HCT116 (cell line): ENCODE measurements at regions not wholly inside any gene's neighbourhood (a gene's known extent, or its start where the extent isn't known, plus 50 kb on each side); places are given as distances from the start of the nearest gene placed in this dataset.

Experiments
- ATAC-seq: fragments of 200-7000 bp; cut with Tn5 transposase; 2 replicates; pipeline ENCODE4 v1.9.1; 2020; ENCODE audit warnings: mild to moderate bottlenecking, moderate library complexity
- BruUV-seq: library from RNA; stranded (reverse); fragments of 400-500 nt; replicated peaks from 2 replicates; lab custom pipeline; 2021; lab: Mats Ljungman, UMichigan
- CTCF ChIA-PET: fragments of 300-600 bp; sonication (Branson Sonifier 250); formaldehyde crosslinking; loops from one replicate; lab custom pipeline; 2021; ENCODE audit warnings: antibody characterized with exemption; lab: Charles Lee
- POLR2A ChIA-PET: fragments of 300-600, 350-600 bp; sonication (Branson Sonifier 250); formaldehyde crosslinking; loops from one replicate; lab custom pipeline; 2021; ENCODE audit warnings: antibody characterized with exemption; lab: Charles Lee
- RAD21 ChIA-PET, 2 experiments: fragments of 300-600 bp; sonication (Branson Sonifier 250); formaldehyde crosslinking; loops; one replicate each; lab custom pipeline; 2023; ENCODE audit warnings: low total read pairs in 2 of 2; ENCODE audit not compliant: uncharacterized antibody in 2 of 2, unreplicated experiment in 2 of 2, low non-redundant PET in 1 of 2; lab: Charles Lee
- DNase-seq: peaks from one replicate; pipeline ENCODE4 v3.0.0-alpha.2; 2010; ENCODE audit warnings: low read depth, low spot score
- H2AFZ ChIP-seq: fragments of 200-600 bp; shearing (Covaris generic), sonication (generic); 2 replicates; pipeline ENCODE4 v1.6.1; 2017; ENCODE audit warnings: low read depth, mixed run types, mixed read lengths, antibody characterized with exemption, low read length; ENCODE audit not compliant: poor library complexity, severe bottlenecking
- H3K27ac ChIP-seq: 2 replicates; pipeline ENCODE4 v1.5.1; 2012; ENCODE audit warnings: low read depth, low read length
- H3K27me3 ChIP-seq: fragments of 200-600 bp; sonication (generic); 2 replicates; pipeline ENCODE4 v1.6.1; 2016; ENCODE audit warnings: mixed run types, low read length, mixed read lengths; ENCODE audit not compliant: insufficient read depth
- H3K36me3 ChIP-seq, 2 experiments: fragments of 200-500 bp in 1 of 2; fragments of 200-600 bp in 1 of 2; sonication (Bioruptor generic) in 1 of 2; sonication (generic) in 1 of 2; 2 replicates each; pipeline versions ENCODE4 v1.5.1 to v1.6.1; 2014 to 2016; ENCODE audit warnings: low read length in 2 of 2, inconsistent platforms in 1 of 2, mixed read lengths in 1 of 2, mixed run types in 1 of 2; ENCODE audit not compliant: insufficient read depth in 2 of 2, control insufficient read depth in 1 of 2
- H3K4me1 ChIP-seq, 2 experiments: fragments of 200-600 bp in 1 of 2; sonication (generic) in 1 of 2; 2 replicates each; pipeline versions ENCODE4 v1.5.1 to v1.6.1; 2012 to 2017; ENCODE audit warnings: low read length in 2 of 2, inconsistent platforms in 1 of 2, mild to moderate bottlenecking in 1 of 2, mixed read lengths in 1 of 2, mixed run types in 1 of 2, moderate library complexity in 1 of 2; ENCODE audit not compliant: insufficient read depth in 2 of 2, control insufficient read depth in 1 of 2
- H3K4me2 ChIP-seq: fragments of 200-600 bp; sonication (generic); 2 replicates; pipeline ENCODE4 v1.6.1; 2017; ENCODE audit warnings: mixed run types, low read length, mixed read lengths
- H3K4me3 ChIP-seq, 2 experiments: fragments of 200-600 bp in 1 of 2; sonication (generic) in 1 of 2; replicated peaks in 1 of 2; 2 replicates each; pipeline ENCODE4 v1.5.1; 2011 to 2016; ENCODE audit warnings: low read length in 2 of 2, control low read depth in 1 of 2, low read depth in 1 of 2, mild to moderate bottlenecking in 1 of 2, mixed read lengths in 1 of 2, mixed run types in 1 of 2
- H3K79me2 ChIP-seq: fragments of 200-600 bp; sonication (generic); 2 replicates; pipeline ENCODE4 v1.6.1; 2017; ENCODE audit warnings: mild to moderate bottlenecking, mixed run types, low read length, moderate library complexity, mixed read lengths; ENCODE audit not compliant: insufficient read depth
- H3K9ac ChIP-seq: fragments of 200-600 bp; sonication (generic); 2 replicates; pipeline ENCODE4 v1.6.1; 2016; ENCODE audit warnings: low read length, mixed read lengths
- H3K9me2 ChIP-seq: fragments of 200-600 bp; sonication (generic), shearing (Covaris generic); 2 replicates; pipeline ENCODE4 v1.6.1; 2017; ENCODE audit warnings: mixed run types, mild to moderate bottlenecking, moderate library complexity; ENCODE audit not compliant: insufficient read depth
- H3K9me3 ChIP-seq, 2 experiments: fragments of 200-500 bp in 1 of 2; fragments of 200-600 bp in 1 of 2; sonication (Bioruptor generic) in 1 of 2; sonication (generic) in 1 of 2; 2 replicates each; pipeline ENCODE4 v1.6.1; 2014 to 2017; ENCODE audit warnings: low read length in 2 of 2, mixed read lengths in 2 of 2, inconsistent platforms in 1 of 2, low read depth in 1 of 2, mild to moderate bottlenecking in 1 of 2, mixed run types in 1 of 2, moderate library complexity in 1 of 2; ENCODE audit not compliant: control insufficient read depth in 1 of 2, insufficient read depth in 1 of 2
- H4K20me1 ChIP-seq: fragments of 200-600 bp; sonication (generic), shearing (Covaris generic); 2 replicates; pipeline ENCODE4 v1.6.1; 2017; ENCODE audit warnings: mixed run types, mild to moderate bottlenecking, moderate library complexity; ENCODE audit not compliant: insufficient read depth
- CTCF ChIP-seq, 3 experiments: fragments of 200-600 bp in 1 of 3; sonication (generic) in 1 of 3; IDR thresholded peaks in 2 of 3; conservative IDR thresholded peaks in 1 of 3; 2 replicates each; pipeline ENCODE4 v1.5.1; 2012 to 2017; ENCODE audit warnings: low read depth in 2 of 3, low read length in 2 of 3, antibody characterized with exemption in 1 of 3, borderline replicate concordance in 1 of 3, control low read depth in 1 of 3, mild to moderate bottlenecking in 1 of 3, mixed read lengths in 1 of 3, mixed run types in 1 of 3, moderate library complexity in 1 of 3; ENCODE audit not compliant: insufficient read depth in 1 of 3
- EGR1 ChIP-seq: IDR thresholded peaks from 2 replicates; pipeline ENCODE4 v1.6.1; 2012; ENCODE audit warnings: low read depth
- ELF1 ChIP-seq: IDR thresholded peaks from 2 replicates; pipeline ENCODE4 v1.6.1; 2012; ENCODE audit warnings: low read depth, borderline replicate concordance
- EZH2phosphoT487 ChIP-seq: fragments of 200-600 bp; IDR thresholded peaks from 2 replicates; pipeline ENCODE4 v1.6.1; 2018; ENCODE audit warnings: antibody characterized with exemption, borderline replicate concordance
- JUND ChIP-seq: IDR thresholded peaks from 2 replicates; pipeline ENCODE4 v1.6.1; 2012
- MAX ChIP-seq: IDR thresholded peaks from 2 replicates; pipeline ENCODE4 v1.6.1; 2012
- POLR2A ChIP-seq: IDR thresholded peaks from 2 replicates; pipeline ENCODE4 v1.7.0; 2011; ENCODE audit warnings: borderline replicate concordance; ENCODE audit not compliant: insufficient read depth, insufficient read length; ENCODE audit errors: extremely low read depth
- POLR2AphosphoS5 ChIP-seq: IDR thresholded peaks from 2 replicates; pipeline ENCODE4 v1.6.1; 2011; ENCODE audit warnings: mild to moderate bottlenecking, low read depth, low read length, moderate library complexity
- REST ChIP-seq: IDR thresholded peaks from 2 replicates; pipeline ENCODE4 v1.6.1; 2012; ENCODE audit warnings: low read depth
- SP1 ChIP-seq: IDR thresholded peaks from 2 replicates; pipeline ENCODE4 v1.6.1; 2012; ENCODE audit warnings: low read depth
- TCF7L2 ChIP-seq: IDR thresholded peaks from 2 replicates; pipeline ENCODE4 v1.7.0; 2011; ENCODE audit warnings: borderline replicate concordance, inconsistent platforms; ENCODE audit not compliant: insufficient read depth, insufficient read length; ENCODE audit errors: extremely low read depth
- YY1 ChIP-seq: IDR thresholded peaks from 2 replicates; pipeline ENCODE4 v1.6.1; 2011; ENCODE audit warnings: low read length, low read depth, moderate library complexity, mild to moderate bottlenecking; ENCODE audit not compliant: insufficient replicate concordance; ENCODE audit errors: extremely low read depth
- ZNF274 ChIP-seq: fragments of 200-500 bp; sonication (Bioruptor generic); IDR thresholded peaks from 2 replicates; pipeline ENCODE4 v1.6.1; 2014; ENCODE audit warnings: mild to moderate bottlenecking, low read depth, low read length, inconsistent platforms
- intact Hi-C: fragments of 100-400 bp; cut with micrococcal nuclease; formaldehyde crosslinking; loops from 2 replicates; pipeline ENCODE4 v1.10.0; 2022

- no peak for TF ChIP-seq REST
Observed at GRCh38 chr3:61417352-61417751, 144.0 kb upstream of the PTPRG start (continued).

- intact Hi-C loops, result no loop called here
- no peaks in the 10 kb centered on the region for H3K4me1 ChIP-seq
- DNase-seq (no peak), ATAC-seq (no peak)
- H4K20me1 ChIP-seq, result no peaks in the 10 kb centered on the region
- no peaks in the 10 kb centered on the region for H3K36me3 ChIP-seq
- 0 out of 2 replicates have a peak, but pooled peaks cover 4% of the 10 kb centered on the region for H3K27me3 ChIP-seq
- ChIA-PET CTCF (no interaction called here), RAD21 (no interaction called here), POLR2A (interaction anchor here (0.7 kb wide), 1 partner anchor 445 kb away, joined by 3 read pairs; no protein-coding TSS in a partner anchor)
- H3K4me3 ChIP-seq, result no peak overlapping the region
- no peak overlapping the region for H3K4me2 ChIP-seq
- BruUV-seq, result no TSS peak
- H3K79me2 ChIP-seq, result no peaks in the 10 kb centered on the region
- no peak overlapping the region for H3K27ac ChIP-seq
- no peak overlapping the region for H3K9ac ChIP-seq
- H2AFZ ChIP-seq, result no peak overlapping the region
- H3K9me3 ChIP-seq, result no peaks in the 10 kb centered on the region
- no peaks in the 10 kb centered on the region for H3K9me2 ChIP-seq
- TF ChIP-seq CTCF (IDR thresholded peaks at IDR 0.05 in 2 of 3, conservative IDR thresholded peaks at IDR 0.05 in 1 of 3; ENCODE audit: borderline replicate concordance in 1 of 3, insufficient read depth in 1 of 3, low read depth in 2 of 3, low read length in 2 of 3), result no peak
- TF ChIP-seq REST, result no peak
- no peak for TF ChIP-seq POLR2AphosphoS5
- TF ChIP-seq MAX, result no peak
- no peak for TF ChIP-seq EGR1
- no peak for TF ChIP-seq ELF1
- no peak for TF ChIP-seq TCF7L2
- TF ChIP-seq POLR2A, result no peak
- TF ChIP-seq YY1, result no peak
- TF ChIP-seq EZH2phosphoT487, result no peak
- no peak for TF ChIP-seq JUND
- TF ChIP-seq ZNF274, result no peak
- no peak for TF ChIP-seq SP1
Observed at GRCh38 chr3:61420136-61420759, 141.1 kb upstream of the PTPRG start.
